M059J (cell line): ENCODE measurements at regions not wholly inside any gene's neighbourhood (a gene's known extent, or its start where the extent isn't known, plus 50 kb on each side); places are given as distances from the start of the nearest gene placed in this dataset.
A peak's percentile ranks its signal among the peaks of the same experiment; 100 is the strongest.

Source experiments
- DNase-seq: peaks from one replicate; pipeline ENCODE4 v3.0.0-alpha.2; 2012; ENCODE audit warnings: low read depth

DNA sequence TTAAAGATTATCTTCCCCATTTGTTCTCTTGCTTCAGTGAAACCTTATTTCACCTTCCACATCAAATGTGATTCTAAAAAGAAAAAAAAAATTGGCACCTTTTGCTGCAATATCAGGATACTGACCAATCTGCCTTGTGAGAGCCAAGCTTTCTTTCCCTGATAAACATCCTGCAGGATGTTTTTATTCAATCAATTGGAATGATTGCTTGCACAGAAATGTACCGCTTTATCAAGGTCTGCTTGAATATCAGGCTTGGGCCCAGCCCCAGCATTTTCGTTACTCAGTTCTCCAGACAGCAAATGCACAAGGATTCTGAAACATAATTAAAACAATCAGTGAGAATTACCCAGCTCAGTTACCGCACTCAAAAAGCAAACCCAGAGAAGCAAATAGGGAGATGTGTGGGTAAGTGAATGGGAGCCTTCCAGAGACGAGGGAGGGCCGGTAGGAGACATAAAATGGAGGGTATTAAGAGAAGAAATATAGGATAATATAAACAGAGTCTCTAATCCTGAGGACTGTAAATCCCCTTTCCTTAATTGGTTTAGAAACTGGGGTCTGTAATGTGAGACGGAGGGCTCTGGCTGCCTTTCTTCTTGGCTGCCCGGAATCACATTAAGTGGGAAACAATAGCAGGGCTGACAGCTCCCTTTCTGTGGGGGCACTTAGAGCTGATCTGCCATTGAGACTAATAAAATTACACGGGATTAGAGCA lies 291.8 kb downstream of the ICOS start:
- no peak for DNase-seq

DNA sequence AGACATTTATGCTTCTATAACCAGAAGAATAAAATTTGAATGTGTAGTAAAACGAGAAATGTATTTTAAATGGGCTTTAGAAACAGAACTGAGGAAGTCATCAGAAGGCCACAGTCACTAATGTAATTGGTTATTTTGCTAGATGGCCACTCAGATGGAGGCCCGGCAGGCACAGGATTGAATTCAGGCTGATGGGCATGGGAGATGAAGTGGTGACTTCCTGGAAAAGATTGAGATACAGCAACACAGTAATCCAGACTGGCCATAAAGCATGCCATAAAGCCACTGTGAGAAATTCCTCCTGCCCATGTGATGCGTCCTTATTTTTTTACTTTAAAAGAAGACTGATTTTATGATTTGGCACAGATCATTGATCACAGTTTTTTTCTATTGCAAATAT lies 297.7 kb downstream of the ICOS start:
- DNase-seq = no peak

DNA sequence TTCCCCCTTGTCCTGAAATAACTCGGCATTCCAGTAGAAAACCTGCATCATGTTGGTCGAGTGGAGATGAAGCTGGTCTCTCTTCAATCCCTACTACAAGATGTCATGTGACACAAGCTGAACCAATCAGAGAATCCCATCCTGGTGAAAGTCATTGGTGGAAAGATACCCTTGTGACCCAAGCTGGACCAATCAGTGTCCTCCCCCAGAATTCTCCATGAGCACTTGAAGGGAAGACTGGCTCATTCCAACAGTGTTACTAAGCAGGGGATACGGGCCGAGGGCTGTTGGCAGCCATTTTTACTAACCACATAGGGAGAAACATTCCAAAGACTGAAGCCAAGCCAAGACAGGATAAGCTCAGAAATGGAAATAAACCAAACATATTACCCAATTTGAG lies 298.3 kb downstream of the ICOS start:
- DNase-seq = peak; percentile 31

DNA sequence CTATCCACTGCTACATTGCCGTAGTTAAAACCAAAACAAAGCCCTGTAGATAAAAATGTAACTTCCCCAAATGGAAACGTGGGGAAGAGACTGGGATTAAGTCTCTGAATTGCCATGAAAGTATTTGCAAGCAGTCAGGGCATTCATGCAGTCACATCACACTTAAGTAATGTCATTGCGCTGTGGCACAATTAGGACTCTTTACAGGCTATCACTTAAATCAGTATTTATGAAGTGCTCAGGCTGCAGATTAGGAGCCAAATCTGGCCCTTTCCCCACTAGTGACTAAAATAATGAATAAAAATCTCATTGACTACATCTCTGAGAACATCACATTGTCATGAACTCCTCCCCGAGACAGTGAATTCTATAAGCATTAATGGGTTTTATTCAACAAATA lies 300.9 kb downstream of the ICOS start:
- DNase-seq = no peak

DNA sequence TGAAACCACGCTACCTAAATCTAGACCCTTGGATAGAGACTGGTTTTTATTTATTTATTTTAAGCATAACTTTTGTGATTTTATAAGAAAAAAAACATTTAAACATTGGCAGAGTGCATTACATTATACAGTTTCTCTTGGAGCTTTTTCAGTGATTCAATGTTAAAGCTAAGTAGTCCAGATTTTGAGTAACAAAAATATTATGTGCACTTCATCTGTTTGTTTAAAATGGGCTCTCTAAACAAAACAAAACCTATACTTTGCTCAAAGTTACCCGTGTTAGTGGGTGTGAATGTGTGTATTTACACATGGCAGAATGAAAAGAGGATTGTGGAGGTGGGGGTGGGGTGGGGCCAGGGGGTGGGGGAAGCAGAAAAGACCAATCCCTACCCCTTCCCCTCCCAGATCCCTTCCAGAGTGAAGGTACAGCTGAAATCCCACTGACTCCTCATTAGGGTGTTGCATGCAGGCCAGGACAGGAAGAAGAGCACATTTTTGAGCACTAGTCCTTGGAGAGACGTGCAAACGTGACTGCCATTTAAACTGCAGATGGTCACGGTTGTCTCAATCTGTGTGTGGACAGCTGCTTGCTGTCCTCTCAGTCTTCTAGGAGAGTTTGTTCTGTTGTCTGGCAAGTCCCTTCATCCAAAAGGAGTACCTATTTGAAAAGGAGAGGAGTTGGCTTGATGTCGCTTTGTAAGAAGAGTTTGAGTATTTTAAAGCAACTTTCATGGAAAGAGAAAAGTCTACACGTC lies 303.0 kb downstream of the ICOS start:
- DNase-seq = no peak

DNA sequence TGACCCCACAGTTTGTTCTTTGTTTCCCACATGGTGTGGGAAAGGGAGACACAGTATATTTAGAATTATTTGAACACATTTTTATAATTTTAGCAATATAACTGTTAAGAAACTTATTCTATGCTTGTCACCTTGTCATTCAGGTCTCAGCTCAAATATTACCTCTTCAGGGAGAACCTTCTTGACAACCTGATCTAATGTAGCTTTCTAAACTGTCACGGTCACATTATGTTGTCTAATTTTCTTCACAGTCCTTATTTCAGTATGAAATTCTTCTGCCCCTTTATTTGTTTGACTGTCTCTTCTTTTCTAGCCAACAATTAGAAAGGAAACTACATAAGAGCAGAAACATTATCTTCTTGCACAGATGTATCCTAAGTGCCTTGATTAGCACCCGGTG lies 304.3 kb upstream of the PARD3B start:
- DNase-seq = no peak

DNA sequence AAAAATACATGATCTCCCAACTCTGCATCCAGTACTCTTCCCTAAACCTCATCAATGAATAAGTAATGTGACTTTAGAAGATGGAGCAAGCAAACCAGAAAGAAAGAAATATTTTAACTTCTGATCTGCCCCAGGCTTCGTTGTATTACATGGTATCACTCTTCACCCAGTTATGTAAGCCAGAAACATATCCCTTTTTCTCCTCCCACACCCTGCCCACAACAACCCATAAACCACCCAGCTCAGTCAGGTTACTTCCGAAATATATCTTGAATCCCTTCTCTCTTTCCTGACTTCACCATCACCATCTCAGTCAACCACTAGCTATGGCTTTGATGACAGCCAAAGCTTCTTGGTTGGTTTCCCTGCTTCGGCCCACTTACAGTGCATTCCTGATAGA lies 295.8 kb upstream of the PARD3B start:
- no peak for DNase-seq

DNA sequence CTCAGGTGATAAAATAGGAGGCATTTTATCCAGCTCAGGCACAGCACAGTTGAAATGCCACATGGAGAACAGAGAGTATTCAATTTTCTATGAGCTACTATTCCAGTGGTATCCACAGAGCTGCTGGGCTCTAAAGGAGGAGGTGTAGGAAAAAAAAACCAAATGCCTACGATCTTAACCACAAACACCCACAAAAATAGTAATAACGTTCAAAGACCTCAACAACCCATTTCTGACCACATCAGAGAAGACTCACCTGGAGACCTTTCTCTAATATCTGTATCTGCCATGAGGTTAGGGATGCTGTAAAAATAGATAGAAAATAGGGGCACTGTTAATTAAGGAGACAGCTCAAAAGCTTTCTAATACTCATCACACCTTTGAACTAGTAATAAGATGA lies 294.6 kb upstream of the PARD3B start:
- DNase-seq = no peak

DNA sequence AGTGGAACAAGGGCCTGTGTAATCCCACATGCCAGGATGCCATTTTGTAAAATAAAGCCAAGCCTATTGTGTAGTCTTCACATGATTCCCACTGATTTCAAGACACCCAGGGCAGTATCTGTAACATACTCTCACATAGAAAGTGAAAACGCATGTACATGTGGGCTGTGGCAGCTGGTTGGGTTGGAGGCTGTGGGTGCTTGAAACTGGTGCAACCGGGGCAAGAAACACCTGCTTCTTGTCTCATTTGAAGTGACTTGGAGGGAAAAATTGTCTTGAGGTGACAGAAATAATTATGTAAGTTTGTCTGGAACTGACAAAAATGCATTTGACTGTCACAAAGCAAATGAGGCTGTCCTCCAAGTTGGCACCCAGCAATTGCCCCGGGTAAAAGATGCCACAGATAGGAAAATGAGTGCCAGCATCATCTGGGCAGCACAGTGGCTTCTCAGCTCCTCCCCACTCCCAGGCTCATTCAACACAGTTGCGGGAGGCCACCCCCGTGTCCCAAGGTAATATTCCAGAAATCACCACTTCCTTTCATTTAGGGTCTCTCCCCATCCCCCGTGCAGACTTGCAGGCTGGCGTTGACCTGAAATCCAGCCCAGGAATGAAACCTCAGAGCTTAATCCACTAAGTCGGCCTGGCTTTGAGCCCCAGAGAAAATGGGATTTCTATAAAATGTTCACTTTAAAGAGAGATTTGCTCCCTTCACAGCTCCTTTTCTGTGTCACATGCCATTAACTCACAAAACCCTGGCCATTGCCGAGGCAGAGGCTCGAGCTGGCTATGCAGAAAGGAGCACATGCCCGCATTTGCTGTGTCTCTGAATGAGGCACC lies 293.9 kb upstream of the PARD3B start:
- DNase-seq = no peak

DNA sequence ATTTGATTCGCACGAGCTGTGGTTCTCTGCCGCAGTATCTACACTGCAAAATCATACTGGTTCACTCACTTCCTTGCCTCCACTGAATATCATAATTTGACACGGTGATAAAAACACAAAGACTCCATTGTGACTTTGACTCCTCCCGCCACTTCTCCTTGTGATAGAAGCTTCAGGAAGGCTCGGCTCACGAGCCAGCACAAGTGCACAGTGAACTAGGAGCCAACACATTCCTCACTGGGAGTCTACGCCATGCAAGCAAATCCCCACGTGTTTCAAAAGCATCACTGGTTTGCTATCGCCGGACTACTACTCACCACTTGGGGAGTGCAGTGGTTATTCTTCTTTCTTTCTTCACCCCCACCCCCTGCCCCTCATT lies 293.3 kb upstream of the PARD3B start:
- no peak for DNase-seq

DNA sequence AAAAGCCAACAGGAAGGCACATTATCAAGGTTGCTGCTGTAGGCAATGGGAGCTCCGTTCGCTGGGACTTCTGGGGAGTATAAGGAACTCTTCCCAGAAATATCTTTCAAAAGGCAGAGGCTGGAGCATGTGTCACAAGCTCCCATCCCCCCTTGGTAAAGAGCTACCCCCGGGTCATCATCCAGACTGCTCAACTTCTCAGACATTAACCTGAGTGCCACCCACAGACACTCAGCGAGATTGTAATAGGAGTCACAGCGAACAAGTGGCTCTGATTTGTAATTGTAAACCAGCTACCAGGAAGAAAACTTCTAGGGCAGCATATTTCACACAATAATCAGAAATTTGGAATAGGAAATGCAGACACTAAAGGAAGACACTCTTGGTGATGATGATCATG lies 290.2 kb upstream of the PARD3B start:
- DNase-seq = no peak

DNA sequence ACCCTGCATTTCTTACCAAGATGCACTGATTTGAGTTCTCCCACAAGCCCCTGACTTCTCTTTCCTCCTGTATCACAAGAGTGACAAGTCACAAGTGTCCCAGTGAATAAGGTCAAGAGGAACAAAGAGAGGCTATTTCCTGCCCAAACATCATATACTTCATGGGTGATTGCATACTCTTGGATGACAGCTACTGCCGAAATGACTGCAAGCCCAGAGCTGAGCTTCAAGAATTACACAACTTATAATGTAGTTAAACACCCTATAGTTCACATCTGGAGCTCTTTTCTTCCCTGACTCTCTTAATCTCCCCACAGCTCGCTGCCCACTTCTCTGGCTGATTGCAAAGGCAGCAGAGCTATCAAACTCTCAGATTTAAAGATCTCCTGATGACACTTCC lies 289.7 kb upstream of the PARD3B start:
- no peak for DNase-seq

DNA sequence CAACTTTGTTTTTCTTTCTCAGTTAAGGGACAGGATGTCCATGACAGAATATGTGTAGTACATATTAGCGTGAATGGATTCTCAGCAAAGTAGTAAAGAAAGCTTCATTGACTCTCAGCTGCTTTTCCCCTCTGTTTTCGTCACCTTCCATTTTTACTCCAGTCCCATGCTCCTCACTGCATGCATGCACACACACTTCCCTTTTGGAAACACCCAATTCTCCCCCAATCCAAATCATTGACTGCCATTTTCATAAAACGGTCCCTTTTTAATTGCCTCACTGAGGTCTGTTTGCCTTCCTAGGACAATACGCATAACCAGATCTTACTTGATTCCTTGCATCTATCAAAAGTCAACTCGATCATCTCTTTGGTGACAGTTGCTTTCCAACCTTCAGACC lies 287.5 kb upstream of the PARD3B start:
- DNase-seq = no peak

DNA sequence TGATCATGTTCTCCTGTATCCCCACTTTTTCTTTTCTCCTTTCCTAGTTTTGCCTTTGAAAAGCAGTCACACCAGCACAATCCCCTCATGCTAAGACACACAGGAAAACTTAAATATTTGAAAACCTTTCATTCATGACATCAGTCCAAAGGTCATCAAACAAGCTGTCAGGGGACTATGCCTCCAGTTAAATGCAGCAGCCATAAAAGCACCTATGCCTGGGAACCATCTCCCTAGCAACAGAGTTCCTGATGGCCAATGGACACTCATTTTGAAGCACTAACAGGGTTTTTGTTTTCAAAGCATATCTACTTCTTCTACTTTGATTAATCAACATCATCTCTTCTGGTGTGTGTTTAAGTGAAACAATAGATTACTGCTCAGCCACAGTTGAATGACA lies 286.4 kb upstream of the PARD3B start:
- no peak for DNase-seq

DNA sequence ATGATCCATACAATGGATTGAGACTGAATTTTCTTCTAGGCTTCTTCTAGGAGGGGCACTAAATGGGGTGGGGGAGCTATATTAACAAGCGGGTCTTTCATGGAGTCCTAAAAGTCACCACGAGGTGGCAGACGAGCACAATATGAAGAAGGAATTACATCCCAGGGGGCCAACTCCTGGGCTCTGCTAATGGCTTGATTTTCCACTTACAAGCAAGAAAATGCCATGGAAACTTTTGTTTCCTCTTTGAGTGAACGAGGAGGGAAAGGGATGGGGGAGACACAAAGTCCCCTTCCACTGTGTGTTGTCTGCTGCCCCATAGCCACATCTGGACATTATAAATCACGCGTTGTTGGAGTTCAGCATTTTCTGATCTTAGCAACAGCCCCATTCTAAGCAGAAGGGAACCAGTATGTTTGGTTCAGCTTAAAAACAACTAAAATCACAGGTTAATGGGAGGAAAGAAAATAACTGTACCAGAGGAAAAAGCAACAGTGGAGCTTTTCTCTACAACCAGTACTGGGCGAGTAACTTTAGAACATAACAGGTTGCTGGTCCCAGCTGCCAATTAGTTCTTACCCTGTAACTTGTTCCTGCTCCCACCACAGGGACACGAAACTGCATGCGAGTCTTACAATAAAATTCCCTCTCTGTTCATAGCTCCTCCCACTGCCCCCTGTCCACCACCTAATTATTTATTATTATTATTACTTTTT lies 285.0 kb upstream of the PARD3B start:
- peak; percentile 57 for DNase-seq

DNA sequence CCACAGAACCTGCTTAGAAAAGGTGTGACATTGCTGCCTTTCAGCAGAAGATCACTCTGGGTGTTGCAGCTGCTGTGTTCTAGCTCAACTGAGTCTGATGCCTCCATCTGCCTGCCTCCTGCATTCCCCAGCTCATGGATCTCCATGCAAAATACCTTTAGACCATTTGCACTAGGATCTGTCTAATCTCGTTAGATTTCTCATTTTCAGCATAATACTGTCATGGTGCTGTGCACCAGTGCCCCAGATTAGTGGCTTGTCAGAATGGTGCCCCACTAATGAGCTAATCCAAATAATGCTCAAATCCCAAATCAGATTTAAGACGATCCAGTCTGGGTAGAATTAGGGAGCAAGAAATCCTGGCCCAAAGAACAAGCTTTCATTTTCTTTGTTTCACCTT lies 284.4 kb upstream of the PARD3B start:
- DNase-seq = no peak

DNA sequence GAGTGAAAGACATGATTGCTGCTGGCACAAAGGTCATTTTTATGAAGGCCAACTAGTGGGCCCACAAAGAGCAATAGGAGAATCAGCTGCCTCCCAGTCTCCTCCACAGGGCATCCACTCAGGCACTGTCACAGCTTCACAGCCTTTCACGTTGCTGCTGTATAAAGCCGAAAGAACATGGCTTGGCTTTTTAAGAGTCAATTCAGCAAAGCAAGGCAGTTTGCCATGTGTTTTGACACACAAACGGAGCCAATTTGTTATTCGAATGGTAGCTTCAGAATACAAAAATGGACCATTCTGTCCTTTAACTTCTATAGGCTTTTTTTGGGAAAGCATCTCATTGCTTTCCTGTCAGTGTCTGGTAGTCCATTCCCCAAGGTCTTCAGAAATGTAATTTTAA lies 283.4 kb upstream of the PARD3B start:
- DNase-seq = no peak

DNA sequence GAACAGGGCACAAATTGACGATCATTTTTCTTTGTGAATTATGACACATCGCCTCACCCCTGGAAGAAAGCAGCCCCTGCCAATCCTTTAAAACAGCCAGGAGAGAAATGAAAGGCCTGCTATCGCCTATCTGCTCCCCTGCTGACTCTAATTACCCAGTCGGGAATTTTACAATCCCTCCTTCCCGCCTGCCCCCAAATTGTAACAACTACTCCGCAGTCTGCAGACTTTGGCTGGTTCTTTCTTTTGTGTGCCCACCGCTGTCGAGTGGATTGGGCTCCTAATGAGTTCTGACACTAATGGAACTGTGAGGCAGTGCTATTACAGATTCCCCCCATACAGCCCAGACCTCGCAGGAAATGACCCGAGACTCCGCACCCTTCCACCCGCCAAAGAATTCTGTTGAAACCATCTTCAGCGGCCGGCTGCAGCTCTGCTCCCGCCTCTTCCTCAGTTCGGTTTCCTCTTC lies 281.2 kb upstream of the PARD3B start:
- DNase-seq = no peak

DNA sequence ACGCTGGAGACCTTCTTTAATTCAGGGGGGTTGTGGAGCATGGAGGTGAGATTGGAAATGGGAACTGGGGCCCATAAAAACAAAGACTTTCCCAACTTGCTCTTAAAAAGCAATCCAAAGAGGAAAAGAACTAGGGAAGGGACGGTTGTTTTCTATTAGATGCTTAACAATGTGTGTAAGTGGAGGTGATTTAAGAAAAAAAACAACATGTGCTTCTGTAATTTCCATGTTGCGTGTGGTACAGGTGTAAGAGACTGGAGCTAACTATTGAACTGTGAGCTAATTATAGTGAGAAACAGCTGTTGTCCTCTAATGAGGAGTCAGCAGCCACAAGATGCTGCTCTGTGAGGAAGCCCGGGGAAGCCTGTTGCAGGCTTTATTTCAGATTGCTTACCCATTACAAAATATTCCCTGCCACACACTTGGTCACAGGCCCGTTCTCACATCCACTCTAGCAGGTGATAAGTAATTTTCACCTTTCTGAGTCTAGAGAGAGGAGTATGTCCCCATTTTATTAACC lies 280.6 kb upstream of the PARD3B start:
- DNase-seq = no peak

DNA sequence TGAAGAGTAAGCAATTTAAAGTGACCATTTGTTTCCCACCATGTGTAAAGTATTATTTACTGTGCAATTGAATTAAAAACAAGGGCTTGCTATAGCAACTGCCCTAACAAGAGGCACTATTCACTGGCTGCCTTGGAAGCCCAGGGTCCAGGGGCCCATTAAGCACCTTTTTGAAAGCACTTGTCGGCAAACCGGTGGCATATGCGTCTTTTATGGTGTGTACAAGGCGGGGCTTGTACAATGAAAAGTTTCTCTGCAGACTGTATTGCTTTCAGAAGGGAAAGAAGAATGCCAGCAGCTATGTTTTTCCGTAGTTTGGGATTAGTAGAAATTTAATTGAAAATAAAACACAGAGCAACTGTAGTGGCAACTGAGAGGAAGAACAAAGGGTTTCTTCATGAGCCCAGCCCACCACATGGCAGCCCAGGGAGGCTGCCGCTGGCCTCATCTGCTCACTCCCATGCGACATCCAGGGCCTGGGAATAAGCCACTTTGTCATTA lies 279.5 kb upstream of the PARD3B start:
- no peak for DNase-seq

DNA sequence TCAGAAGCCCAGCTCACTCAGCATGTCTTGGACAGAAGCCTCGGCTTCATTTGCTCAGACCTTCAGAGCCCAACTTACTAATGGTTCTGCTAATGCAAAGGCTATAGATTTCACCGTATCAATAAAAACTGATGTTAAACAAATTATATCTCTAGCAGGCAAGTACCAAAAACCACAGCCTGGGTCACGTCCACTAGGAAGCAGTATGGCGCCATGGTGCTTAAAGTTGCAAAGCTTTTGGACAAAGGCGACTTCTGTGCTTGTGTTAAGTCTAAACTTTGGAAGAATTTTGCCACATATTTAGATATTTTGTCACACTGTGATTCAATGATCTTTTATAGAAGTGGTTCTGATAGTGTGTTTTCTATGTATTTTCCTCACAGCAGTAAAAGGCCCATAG lies 276.8 kb upstream of the PARD3B start:
- DNase-seq = no peak

DNA sequence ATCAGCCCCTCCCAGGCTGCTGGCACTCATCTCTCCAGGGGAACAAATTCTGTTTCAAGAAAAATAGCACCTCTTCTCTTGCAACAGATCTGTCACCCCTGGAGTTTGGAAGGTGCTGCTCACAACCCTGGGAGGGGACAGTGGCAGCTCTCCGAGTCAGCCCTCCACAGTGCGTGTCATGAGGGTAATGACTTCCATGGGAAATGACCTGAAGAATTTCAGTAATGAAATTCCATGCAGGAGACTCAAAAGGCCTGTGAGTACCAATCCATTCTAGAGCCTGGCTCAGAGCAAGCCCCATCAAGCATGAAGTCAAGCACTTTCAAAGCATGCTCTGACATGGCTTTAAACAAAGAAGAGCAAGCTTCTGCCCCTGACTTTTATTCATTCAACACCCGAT lies 276.3 kb upstream of the PARD3B start:
- no peak for DNase-seq
